HFFc6 (cell line): ENCODE measurements at regions not wholly inside any gene's neighbourhood (a gene's known extent, or its start where the extent isn't known, plus 50 kb on each side); places are given as distances from the start of the nearest gene placed in this dataset.

Experiments used
- DNase-seq: peaks from one replicate; pipeline ENCODE4 v3.0.0-alpha.2; 2018
- H3K27ac Mint-ChIP-seq: 2 replicates; pipeline ENCODE4 v1.8.0; 2020; ENCODE audit warnings: mild to moderate bottlenecking, mixed read lengths
- H3K27me3 Mint-ChIP-seq: 2 replicates; pipeline ENCODE4 v1.8.0; 2021; ENCODE audit warnings: mild to moderate bottlenecking, moderate library complexity, mixed read lengths; ENCODE audit not compliant: insufficient read depth
- H3K36me3 Mint-ChIP-seq: 2 replicates; pipeline ENCODE4 v1.8.0; 2021; ENCODE audit warnings: low read depth, mixed read lengths
- H3K4me1 Mint-ChIP-seq: 2 replicates; pipeline ENCODE4 v1.8.0; 2020; ENCODE audit warnings: low read depth, mixed read lengths
- H3K4me3 Mint-ChIP-seq: 2 replicates; pipeline ENCODE4 v1.8.0; 2020; ENCODE audit warnings: mild to moderate bottlenecking, moderate library complexity, mixed read lengths
- H3K9me3 Mint-ChIP-seq: 2 replicates; pipeline ENCODE4 v1.8.0; 2020; ENCODE audit warnings: mild to moderate bottlenecking, mixed read lengths
- CTCF ChIP-seq: fragments of 200-600 bp; sonication (generic); IDR thresholded peaks from 2 replicates; pipeline ENCODE4 v1.5.0; 2021; ENCODE audit warnings: antibody characterized with exemption, mild to moderate bottlenecking

GRCh38 chr17:62875296-62875695 is 67.2 kb upstream of the MARCHF10 start:
- H3K9me3 Mint-ChIP-seq, result no peaks in the 10 kb centered on the region
- H3K27ac Mint-ChIP-seq, result no peak overlapping the region; the same call in 1 of the 2 replicates
- no peak for DNase-seq
- H3K4me3 Mint-ChIP-seq, result no peak overlapping the region
- peaks cover 2% of the 10 kb centered on the region for H3K27me3 Mint-ChIP-seq
- peaks cover 34% of the 10 kb centered on the region for H3K4me1 Mint-ChIP-seq
- TF ChIP-seq CTCF, result no peak
- no peaks in the 10 kb centered on the region for H3K36me3 Mint-ChIP-seq

- no peak overlapping the region for H3K4me3 Mint-ChIP-seq
- no peak for DNase-seq
- peaks cover 28% of the 10 kb centered on the region for H3K4me1 Mint-ChIP-seq
- H3K9me3 Mint-ChIP-seq, result no peaks in the 10 kb centered on the region
- no peaks in the 10 kb centered on the region for H3K36me3 Mint-ChIP-seq
- no peak overlapping the region; the same call in 1 of the 2 replicates for H3K27ac Mint-ChIP-seq
- peaks cover 10% of the 10 kb centered on the region for H3K27me3 Mint-ChIP-seq
- no peak for TF ChIP-seq CTCF
Measured at GRCh38 chr17:62871291-62871690, 63.2 kb upstream of the MARCHF10 start.

- Mint-ChIP-seq H3K9me3 (no peaks in the 10 kb centered on the region), H3K27ac (peak overlapping the region; percentile 89), H3K27me3 (peaks cover 9% of the 10 kb centered on the region), H3K36me3 (no peaks in the 10 kb centered on the region), H3K4me1 (peaks cover 20% of the 10 kb centered on the region), H3K4me3 (peak overlapping the region; percentile 81)
- no peak for DNase-seq
- TF ChIP-seq CTCF, result no peak
Measured at GRCh38 chr17:62870552-62870971, 62.4 kb upstream of the MARCHF10 start.

- H3K36me3 Mint-ChIP-seq, result no peaks in the 10 kb centered on the region
- H3K27ac Mint-ChIP-seq, result peak overlapping the region; percentile 89
- H3K4me3 Mint-ChIP-seq, result peak overlapping the region; percentile 81
- peaks cover 9% of the 10 kb centered on the region for H3K27me3 Mint-ChIP-seq
- H3K4me1 Mint-ChIP-seq, result peaks cover 15% of the 10 kb centered on the region
- no peaks in the 10 kb centered on the region for H3K9me3 Mint-ChIP-seq
- TF ChIP-seq CTCF, result no peak
- peak; percentile 91 for DNase-seq
Measured at GRCh38 chr17:62870030-62870541, 62.0 kb upstream of the MARCHF10 start.

- TF ChIP-seq CTCF, result no peak
- H3K36me3 Mint-ChIP-seq, result no peaks in the 10 kb centered on the region
- H3K27me3 Mint-ChIP-seq, result peaks cover 9% of the 10 kb centered on the region
- H3K27ac Mint-ChIP-seq, result no peak overlapping the region
- DNase-seq, result no peak
- H3K9me3 Mint-ChIP-seq, result no peaks in the 10 kb centered on the region
- peaks cover 14% of the 10 kb centered on the region for H3K4me1 Mint-ChIP-seq
- no peak overlapping the region for H3K4me3 Mint-ChIP-seq
Measured at GRCh38 chr17:62868723-62869122, 60.6 kb upstream of the MARCHF10 start.

- Mint-ChIP-seq H3K4me1 (peaks cover 14% of the 10 kb centered on the region), H3K27ac (no peak overlapping the region), H3K4me3 (no peak overlapping the region), H3K36me3 (no peaks in the 10 kb centered on the region), H3K27me3 (peaks cover 10% of the 10 kb centered on the region), H3K9me3 (no peaks in the 10 kb centered on the region)
- DNase-seq, result no peak
- TF ChIP-seq CTCF, result no peak
Measured at GRCh38 chr17:62868008-62868407, 59.9 kb upstream of the MARCHF10 start.
